HG03342 (cell line): ENCODE measurements at regions not wholly inside any gene's neighbourhood (a gene's known extent, or its start where the extent isn't known, plus 50 kb on each side); places are given as distances from the start of the nearest gene placed in this dataset.
"Not testable (repeated sequence)": the region's sequence is repeated elsewhere in the genome, so short reads cannot be mapped to it uniquely, and the experiment has no call there.

ENCODE experiments used
- ATAC-seq: cut with Tn5 transposase; IDR thresholded peaks from one replicate; pipeline ENCODE4 v1.9.1; 2021; ENCODE audit warnings: mild to moderate bottlenecking, moderate library complexity; ENCODE audit not compliant: unreplicated experiment

DNA sequence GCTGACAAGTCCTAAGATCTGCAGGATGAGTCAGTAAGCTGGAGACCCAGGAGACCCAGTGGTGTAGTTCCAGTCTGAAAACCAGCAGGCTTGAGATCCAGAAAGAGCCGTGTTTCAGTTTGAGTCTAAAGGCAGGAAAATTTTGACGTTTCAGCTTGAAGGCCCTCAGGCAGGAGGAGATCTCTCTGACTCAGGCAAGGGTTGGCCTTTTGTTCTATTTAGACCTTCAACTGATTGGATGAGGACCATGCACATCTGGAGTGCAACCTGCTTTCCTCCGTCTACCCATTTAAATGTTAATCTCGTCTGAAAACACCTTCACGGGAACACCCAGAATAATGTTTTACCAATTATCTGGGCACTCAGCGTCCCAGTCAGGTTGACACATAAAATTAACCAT lies 69.5 kb downstream of the NPIPA7 start:
- ATAC-seq: not testable (repeated sequence)

DNA sequence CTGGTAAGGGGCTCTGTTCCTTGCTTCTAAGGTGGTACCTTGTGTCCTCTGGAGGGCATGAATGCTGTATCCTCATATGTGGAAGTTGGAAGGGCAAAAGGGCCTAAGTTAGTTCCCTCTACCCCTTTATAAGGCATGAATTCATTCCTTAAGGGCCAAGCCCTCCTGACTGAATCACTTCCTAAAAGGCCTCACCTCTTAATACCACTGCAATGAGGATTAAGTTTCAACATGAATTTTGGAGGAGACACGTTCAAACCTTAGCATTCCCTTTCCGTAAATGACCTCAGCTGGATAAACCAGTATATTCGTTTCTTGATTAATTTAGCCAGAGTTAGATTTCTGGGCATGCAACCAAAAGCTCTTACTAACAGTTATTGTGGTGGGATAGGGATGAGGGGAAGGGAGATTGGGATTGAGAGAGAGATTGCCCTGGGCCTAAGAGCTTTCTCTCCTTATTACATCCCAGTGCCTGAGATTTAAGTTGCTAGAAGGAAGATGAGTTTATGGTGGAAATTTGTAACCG lies 70.8 kb downstream of the NPIPA7 start:
- ATAC-seq: not testable (repeated sequence)

DNA sequence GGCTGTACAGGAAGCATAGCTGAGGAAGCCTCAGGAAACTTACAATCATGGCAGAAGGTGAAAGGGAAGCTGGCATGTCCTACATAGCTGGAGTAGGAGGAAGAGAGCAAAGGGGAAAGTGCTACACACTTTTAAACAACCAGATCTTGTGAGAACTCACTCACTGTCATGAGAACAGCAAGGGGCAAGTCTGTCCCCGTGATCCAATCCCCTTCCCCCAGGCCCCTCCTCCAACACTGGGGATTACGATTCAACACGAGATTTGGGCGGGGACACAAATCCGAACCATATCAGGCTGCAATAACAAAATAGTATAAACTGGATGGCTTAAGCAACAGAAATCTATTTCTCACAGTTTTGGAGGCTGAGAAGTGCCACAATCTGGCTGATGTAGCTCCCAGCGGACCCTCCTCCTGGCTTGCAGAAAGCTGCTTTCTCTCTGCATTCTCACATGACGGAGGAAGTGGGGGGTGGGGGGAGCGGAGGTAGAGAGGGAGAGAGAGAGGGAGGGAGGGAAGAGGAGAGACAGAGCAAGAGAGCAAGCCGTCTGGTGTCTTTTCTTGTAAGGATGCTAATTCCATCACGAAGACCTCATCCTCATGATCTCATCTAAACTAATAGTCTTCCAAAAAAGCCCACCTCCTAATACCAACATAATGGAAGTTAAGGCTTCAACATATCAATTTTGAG lies 72.9 kb downstream of the NPIPA7 start:
- ATAC-seq: not testable (repeated sequence)

DNA sequence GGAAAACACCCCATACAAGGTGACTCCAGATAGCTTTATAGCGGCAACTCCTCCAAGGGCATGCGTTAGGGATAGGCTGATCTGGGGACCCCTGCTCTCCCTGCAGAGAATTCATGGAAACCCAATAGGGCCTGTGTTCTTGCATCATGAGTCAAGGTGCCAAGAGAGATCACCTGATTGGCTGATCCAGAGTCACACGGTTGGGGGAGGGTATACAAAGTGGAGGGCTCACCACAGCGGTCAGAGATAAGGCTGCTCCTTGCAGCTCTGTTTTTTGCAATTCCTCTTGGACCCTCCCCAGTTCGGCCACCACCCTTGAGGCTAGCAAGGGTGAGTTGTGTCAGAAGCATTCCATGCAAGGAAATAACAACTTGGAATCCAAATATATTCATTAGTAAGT lies 79.6 kb downstream of the NPIPA7 start:
- ATAC-seq: not testable (repeated sequence)

DNA sequence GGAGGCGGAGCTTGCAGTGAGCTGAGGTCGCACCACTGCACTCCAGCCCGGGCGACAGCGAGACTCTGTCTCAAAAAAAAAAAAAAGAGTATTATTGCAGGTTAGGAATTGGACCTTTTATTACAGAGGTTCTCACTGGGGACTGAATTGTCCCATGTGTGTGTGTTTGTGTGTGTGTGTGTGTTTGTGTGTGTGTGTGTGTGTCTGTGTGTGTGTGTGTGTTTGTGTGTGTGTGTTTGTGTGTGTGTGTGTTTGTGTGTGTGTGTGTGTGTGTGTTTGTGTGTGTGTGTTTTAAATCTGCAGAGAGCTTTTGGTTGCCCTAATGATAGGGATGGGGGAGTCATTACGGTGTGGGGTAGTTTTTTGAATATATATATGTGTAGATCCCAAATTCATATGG lies 84.9 kb downstream of the NPIPA7 start:
- not testable (repeated sequence) for ATAC-seq

DNA sequence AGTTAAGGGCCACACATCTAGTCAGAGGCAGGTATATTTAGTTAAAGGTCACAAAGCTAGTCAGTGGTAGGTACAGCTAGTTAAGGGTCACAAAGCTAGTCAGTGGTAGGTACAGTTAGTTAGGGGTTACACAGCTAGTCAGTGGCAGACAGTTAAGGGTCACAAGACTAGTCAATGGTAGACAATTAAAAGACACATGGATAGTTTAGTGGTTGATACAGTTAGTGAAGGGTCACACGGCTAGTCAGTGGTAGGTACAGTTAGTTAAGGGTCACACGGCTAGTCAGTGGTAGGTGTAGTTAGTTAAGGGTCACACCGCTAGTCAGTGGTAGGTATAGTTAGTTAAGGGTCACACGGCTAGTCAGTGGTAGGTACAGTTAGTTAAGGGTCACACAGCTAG lies 110.0 kb downstream of the NPIPA7 start:
- ATAC-seq: not testable (repeated sequence)

DNA sequence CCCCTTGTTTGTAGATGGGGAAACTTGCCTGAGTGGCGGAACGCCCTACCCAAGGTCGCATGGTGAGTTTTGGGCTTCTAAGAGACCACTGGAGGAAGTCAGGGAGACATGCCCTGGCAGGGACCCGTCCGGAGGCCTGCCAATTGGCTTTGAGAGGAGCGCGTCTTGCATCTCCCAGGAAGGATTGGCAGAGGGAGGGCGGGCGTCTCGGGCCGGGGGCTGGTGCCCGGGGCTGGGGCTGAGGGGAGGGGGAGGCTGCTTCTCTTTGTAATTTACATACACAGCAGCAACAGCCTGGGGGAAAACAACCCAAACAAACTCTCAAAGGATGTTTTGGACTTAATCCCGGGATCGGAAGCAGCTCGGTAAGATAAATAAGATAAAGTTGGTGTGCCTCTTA lies 110.5 kb downstream of the NPIPA7 start:
- ATAC-seq: not testable (repeated sequence)

DNA sequence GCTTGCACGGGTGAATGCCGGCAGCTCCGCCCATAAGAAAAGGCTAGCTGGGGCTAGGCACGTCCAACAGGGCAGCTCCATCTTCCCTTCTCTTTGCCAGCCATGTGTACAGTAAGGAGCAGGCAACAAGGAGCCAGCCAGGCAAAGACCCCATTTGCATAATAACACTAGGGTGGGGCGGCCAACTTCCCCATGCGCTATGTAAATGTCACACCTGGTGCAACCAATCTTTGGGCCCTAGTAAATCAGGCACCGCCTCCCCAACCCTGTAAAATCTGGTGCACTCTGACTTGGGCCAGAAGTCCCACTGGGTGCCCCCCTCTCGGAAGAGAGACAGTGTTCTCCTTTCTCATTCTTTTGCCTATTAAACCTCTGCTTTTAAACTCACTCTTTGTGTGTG lies 115.2 kb downstream of the NPIPA7 start:
- not testable (repeated sequence) for ATAC-seq

DNA sequence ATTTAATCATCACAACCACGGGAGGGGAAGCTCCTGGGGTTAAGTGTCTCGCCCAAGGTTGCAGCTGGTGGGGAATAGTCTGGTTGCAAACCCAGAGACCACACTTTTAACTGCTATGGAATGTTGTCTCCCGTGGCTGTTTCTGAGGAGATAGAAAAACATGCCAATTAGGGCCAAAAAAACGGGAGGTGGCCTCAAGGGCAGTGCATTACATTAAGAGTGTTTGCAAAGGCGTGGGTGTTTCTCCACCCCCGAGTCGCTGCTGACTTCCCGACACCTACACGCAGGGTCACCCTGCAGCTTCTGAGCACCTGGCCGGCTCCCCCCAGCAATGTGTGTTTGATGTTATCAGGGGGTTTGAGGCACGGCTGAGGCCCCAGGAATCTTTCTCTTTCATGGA lies 116.1 kb downstream of the NPIPA7 start:
- not testable (repeated sequence) for ATAC-seq

DNA sequence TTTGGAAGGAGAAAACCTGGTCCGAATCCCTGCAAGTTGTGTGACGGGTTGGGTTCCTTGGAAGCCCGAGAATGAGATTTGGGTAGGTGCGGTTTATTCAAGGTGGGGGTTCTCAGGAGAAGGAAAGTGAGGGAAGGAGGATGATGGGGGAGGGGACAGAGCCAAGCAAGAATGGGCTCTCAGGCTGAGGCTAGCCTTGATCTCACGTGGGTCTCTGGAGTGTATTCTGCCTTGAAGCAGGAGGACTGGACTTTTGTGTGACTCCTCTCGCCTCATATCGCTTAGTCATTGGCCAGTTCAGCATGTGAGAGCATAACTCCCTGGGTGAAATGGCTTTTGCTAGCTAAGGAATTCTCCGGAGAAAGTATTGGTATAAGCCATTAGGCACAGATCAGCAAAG lies 120.9 kb downstream of the NPIPA7 start:
- not testable (repeated sequence) for ATAC-seq

DNA sequence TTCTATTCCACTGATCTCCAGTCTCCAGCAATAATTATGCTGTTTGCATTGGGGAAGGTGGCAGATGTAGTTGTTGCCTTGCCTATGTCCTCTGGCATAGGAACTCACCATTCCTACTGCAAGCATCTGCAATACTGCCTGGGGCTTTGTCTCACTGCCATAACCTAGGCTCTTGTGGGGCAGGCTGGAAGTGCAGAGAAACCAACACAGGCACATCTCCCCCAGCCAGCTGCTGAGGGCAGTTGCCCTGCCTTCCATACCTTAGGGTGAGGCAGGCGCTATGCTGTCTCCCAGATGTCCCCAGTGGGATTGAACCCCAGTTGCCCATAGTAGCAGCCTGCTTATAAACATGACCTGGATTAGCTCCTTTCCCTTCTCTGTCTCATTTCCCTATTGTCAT lies 128.1 kb downstream of the NPIPA7 start:
- not testable (repeated sequence) for ATAC-seq

DNA sequence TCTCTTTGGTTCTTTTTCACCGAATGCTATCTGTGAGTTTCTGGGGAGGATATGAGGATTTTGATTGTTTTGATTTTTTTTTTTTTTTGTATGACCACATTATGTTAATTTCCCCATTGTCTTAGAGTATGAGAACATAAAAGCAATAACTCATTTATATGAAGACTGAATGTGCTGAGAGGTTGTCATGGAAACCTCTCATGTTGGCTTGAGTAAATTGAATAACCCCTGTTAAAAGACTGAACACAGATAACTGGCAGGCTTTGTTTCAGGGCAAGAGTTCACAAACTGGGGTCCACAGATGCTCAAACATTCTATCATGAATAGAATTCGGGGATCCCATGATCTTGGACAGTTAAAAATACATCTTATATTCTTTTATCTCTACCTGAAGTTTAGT lies 129.4 kb downstream of the NPIPA7 start:
- ATAC-seq: not testable (repeated sequence)

DNA sequence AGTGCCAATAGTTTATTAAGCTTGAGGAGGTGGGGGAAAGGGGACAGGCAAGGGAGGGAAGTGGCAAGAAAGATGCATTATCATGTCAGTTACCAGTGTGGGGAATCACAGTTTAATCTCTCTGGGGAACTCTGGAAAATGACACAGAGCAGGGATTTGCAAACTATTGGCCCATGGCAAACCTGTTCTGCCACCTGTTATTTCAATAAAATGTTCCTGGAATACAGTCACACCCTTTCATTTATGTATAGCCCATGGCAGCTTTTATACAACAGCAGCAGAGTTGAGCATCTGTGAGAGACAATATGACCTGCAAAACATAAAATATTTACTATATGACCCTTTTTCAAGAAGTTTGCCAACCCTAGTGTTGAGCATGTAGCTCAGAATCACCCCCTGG lies 140.5 kb downstream of the NPIPA7 start:
- not testable (repeated sequence) for ATAC-seq

DNA sequence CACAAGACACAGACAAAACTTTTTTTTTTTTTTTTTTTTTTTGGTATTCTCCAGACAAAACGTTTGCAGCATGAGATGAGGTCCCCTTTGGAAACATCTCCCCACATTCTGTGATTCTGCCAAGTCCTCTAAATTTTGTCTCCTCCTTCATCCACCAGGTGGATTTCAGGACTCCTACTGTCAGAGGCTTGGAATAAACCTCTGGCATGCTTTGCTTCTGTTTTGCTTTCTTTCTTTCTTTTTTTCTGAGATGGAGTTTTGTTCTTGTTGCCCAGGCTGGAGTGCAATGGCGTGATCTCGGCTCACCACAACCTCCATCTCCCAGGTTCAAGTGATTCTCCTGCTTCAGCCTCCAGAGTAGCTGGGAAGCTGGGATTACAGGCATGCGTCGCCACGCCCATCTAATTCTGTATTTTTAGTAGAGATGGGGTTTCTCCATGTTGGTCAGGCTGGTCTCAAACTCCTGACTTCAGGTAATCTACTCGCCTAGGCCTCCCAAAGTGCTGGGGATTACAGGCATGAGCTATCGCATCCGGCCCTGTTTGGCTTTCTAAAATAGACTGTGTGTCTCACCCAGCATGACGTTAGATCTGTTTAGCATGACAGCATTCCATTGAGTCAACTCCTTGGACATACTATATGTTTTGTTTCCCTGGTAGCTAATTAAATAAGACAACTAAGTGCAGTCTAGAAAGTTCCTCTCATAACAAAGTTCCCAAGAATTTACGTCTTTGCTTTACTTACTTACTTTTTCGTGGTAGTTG lies 142.5 kb downstream of the NPIPA7 start:
- ATAC-seq: not testable (repeated sequence)

DNA sequence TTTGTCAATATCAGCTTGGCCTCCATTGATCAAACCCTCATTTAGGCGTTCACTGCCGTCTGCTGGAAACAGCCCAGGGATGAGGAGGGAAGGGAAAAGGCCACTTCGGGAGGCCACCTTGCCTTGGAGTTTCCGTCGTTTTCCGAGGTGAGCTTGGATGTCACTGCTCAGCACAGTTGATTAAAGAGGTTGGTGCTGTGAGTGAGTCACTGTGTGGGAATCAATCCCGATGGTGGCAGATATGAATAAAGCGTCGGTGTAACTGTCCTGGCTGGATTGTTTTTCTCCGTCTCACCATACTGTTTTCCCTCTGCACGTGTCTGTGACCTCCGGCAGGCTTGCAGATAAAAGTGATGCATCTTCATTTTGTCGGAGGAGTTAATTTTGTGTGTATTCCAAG lies 148.1 kb downstream of the NPIPA7 start:
- ATAC-seq: not testable (repeated sequence)

DNA sequence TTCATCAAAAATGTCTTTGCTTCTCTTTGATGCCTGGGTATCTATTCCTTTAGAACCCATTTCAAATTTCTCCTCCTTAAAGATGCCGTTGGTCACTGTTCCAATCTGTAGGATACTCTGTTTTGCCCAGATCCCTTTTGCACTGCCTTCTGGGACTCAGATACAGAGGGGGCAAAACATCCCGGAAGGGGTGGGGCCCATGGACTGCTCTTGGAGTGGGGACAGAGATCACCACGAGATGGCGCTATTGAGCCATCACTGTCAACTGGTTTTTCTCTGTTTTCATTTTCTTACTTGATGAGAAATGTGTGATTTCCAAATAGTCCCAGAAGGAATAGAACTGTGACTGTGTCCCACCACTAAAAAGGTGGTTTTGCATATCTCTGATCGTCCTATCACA lies 151.8 kb downstream of the NPIPA7 start:
- ATAC-seq: peak; percentile 44

DNA sequence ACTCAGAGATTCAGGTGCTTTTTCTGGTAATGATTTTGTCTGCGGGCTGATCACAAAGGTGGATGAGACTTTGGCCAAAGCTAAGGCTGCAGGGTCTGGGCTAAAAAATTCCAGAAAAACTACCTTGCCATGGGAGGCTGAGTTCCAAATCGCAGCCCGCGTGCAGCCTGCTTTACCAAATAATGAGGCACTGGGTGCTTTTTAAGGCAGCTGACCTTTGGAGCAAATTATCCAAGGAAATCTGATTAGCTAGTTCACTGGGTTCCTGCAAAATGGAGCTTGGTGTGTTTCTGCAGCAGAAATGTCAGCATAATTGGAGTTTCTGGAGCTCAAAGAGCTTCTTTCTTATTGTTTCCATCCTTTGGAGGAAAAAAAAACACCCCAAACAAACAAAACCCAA lies 156.6 kb downstream of the NPIPA7 start:
- not testable (repeated sequence) for ATAC-seq

DNA sequence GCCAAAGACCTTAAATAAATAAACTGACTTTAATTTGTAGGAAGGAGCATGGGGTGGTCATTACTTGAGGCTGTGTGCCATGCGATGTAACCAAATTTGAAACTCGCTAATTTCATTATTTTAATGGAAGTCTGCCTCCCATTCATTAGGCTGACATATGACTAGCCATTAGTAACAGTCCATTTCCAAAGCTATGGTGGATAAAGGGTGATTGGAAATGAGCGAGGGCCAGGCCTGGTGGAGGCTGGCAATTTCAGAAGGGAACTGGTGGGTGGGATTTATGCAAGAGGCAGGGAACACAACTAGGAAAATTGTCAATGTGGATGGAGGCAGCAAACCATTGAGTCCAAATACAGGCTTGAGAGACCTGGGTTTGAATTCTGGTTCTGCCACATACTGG lies 157.2 kb downstream of the NPIPA7 start:
- ATAC-seq: not testable (repeated sequence)

DNA sequence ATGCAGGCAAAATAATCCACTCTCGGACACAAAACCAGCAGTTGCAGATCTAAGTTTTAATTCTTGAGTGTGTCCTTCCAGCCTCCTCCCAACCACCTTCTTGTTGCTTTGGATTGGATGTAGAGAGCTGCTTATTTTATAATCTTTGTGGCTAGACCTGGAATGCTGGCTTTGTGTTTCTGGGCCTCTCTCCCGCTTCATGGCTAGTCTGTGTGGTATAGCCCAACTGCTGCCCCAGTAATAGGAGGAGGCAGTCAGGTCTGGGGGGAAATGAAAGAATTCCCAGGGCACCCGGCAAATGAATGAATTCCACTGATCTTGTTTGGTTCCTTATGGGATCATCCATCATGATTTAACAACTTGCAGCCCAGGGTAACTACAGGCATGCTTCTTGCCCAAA lies 170.8 kb downstream of the NPIPA7 start:
- ATAC-seq: not testable (repeated sequence)

DNA sequence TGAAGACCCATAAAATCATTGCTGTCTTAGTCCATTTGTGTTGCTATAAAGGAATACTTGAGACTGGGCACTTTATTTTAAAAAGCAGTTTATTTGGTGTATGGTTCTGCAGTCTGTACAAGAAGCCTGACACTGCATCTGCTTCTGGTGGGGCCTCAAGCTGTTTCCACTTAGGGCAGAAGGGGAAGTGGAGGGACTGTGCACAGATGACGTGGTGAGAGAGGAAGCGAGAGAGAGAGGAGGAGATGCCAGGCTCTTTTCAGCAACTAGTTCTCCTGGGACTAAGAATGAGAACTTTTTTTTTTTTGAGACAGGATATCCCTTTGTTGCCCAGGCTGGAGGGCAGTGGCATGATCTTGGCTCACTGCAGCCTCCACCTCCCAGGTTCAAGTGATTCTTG lies 171.9 kb downstream of the NPIPA7 start:
- not testable (repeated sequence) for ATAC-seq

DNA sequence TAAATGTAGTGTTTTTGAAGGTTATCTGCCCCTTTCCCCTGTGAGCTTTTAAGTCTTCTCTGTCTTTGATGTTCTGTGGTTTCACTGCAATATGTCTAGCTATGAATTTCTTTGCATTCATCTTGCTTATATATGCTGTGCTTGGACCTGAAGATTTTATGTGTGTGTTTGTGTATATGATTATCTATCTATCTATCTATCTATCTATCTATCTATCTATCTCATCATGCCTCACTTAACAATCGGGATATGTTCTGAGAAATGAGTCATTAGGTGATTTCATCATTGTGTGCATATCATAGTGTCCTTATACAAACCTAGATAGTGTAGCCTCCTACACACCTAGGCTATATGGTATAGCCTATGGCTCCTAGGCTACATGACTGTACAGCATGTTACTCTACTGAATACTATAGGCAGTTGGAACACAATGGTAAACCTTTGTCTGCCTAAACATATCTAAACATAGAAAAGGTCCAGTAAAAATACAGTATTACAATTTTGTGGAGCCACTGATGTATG lies 173.9 kb downstream of the NPIPA7 start:
- ATAC-seq: not testable (repeated sequence)
